Hepatocyte (in vitro differentiated cells): ENCODE measurements at regions not wholly inside any gene's neighbourhood (a gene's known extent, or its start where the extent isn't known, plus 50 kb on each side); places are given as distances from the start of the nearest gene placed in this dataset.

Experiments
- EZH2 ChIP-seq: fragments of 200-600 bp; sonication (generic); IDR thresholded peaks from 2 replicates; pipeline ENCODE4 v1.6.1; 2016; ENCODE audit warnings: antibody characterized with exemption, mild to moderate bottlenecking, borderline replicate concordance
- EZH2phosphoT487 ChIP-seq: fragments of 200-600 bp; sonication (generic); IDR thresholded peaks from one replicate; pipeline ENCODE4 v1.6.1; 2018; ENCODE audit warnings: antibody characterized with exemption, mild to moderate bottlenecking, low read depth, moderate library complexity; ENCODE audit not compliant: unreplicated experiment, severe bottlenecking
- TF ChIP-seq, protein P1 (sequence below): fragments of 200-600 bp; sonication (generic); IDR thresholded peaks from 2 replicates; pipeline ENCODE4 v1.5.1; 2016; ENCODE audit warnings: antibody characterized with exemption, mild to moderate bottlenecking; ENCODE audit not compliant: poor library complexity

DNA sequence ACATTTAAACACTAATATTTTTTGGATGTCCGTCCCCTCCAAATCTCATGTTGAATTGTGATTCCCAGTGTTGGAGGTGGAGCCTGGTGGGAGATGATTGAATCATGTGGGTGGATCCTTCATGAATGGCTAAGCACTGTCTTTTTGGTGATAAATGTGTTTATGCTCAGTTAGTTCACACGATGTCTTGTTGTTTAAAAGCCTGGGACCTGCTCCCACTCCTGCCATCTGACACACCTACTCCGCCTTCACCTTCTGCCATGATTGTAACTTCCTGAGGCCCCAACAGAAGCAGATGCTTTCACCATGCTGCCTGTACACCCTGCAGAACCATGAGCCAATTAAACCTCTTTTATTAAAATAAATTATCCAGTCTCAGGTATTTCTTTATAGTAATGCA is 114.7 kb downstream of the TNFAIP3 start:
- TF ChIP-seq, protein P1, sequence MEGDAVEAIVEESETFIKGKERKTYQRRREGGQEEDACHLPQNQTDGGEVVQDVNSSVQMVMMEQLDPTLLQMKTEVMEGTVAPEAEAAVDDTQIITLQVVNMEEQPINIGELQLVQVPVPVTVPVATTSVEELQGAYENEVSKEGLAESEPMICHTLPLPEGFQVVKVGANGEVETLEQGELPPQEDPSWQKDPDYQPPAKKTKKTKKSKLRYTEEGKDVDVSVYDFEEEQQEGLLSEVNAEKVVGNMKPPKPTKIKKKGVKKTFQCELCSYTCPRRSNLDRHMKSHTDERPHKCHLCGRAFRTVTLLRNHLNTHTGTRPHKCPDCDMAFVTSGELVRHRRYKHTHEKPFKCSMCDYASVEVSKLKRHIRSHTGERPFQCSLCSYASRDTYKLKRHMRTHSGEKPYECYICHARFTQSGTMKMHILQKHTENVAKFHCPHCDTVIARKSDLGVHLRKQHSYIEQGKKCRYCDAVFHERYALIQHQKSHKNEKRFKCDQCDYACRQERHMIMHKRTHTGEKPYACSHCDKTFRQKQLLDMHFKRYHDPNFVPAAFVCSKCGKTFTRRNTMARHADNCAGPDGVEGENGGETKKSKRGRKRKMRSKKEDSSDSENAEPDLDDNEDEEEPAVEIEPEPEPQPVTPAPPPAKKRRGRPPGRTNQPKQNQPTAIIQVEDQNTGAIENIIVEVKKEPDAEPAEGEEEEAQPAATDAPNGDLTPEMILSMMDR = no peak
- TF ChIP-seq EZH2 (no peak), EZH2phosphoT487 (no peak)
